GM23338 (cell line): ENCODE measurements at regions not wholly inside any gene's neighbourhood (a gene's known extent, or its start where the extent isn't known, plus 50 kb on each side); places are given as distances from the start of the nearest gene placed in this dataset.

Experiments used
- ATAC-seq: fragments of 200-7000 bp; cut with Tn5 transposase; 3 replicates; pipeline ENCODE4 v1.9.1; 2020
- DNase-seq: peaks from one replicate; pipeline ENCODE4 v3.0.0-alpha.2; 2015; ENCODE audit warnings: low spot score
- H2AFZ ChIP-seq: fragments of 200-600 bp; sonication (generic); 2 replicates; pipeline ENCODE4 v1.8.0; 2016; ENCODE audit warnings: antibody characterized with exemption, mild to moderate bottlenecking, moderate library complexity
- H3F3A ChIP-seq: fragments of 200-600 bp; sonication (generic); replicated peaks from 2 replicates; pipeline ENCODE4 v1.8.0; 2017; ENCODE audit warnings: antibody characterized with exemption, mixed run types, low read depth
- H3K27ac ChIP-seq: fragments of 200-600 bp; sonication (generic); 2 replicates; pipeline ENCODE4 v1.6.1; 2016; ENCODE audit warnings: low read depth
- H3K27me3 ChIP-seq: fragments of 200-600 bp; sonication (generic); 2 replicates; pipeline ENCODE4 v1.8.0; 2016; ENCODE audit warnings: mild to moderate bottlenecking, mixed run types, moderate library complexity; ENCODE audit not compliant: insufficient read depth
- H3K36me3 ChIP-seq: fragments of 200-600 bp; sonication (generic); 2 replicates; pipeline ENCODE4 v1.8.0; 2016; ENCODE audit warnings: mild to moderate bottlenecking; ENCODE audit not compliant: insufficient read depth
- H3K4me1 ChIP-seq: fragments of 200-600 bp; sonication (generic); 2 replicates; pipeline ENCODE4 v1.8.0; 2016; ENCODE audit warnings: mild to moderate bottlenecking, moderate library complexity; ENCODE audit not compliant: insufficient read depth
- H3K4me2 ChIP-seq: fragments of 200-600 bp; sonication (generic); 2 replicates; pipeline ENCODE4 v1.7.1; 2017; ENCODE audit warnings: mixed run types
- H3K4me3 ChIP-seq: fragments of 200-600 bp; sonication (generic); 2 replicates; pipeline ENCODE4 v1.6.1; 2016; ENCODE audit warnings: mixed run types
- H3K79me2 ChIP-seq: fragments of 200-600 bp; sonication (generic); replicated peaks from 2 replicates; pipeline ENCODE4 v1.8.0; 2017; ENCODE audit warnings: mild to moderate bottlenecking; ENCODE audit not compliant: insufficient read depth
- H3K9me2 ChIP-seq: fragments of 200-600 bp; sonication (generic); 2 replicates; pipeline ENCODE4 v1.8.0; 2017; ENCODE audit not compliant: insufficient read depth
- H4K20me1 ChIP-seq: fragments of 200-600 bp; sonication (generic); replicated peaks from 2 replicates; pipeline ENCODE4 v1.8.0; 2017; ENCODE audit warnings: mild to moderate bottlenecking; ENCODE audit not compliant: insufficient read depth
- H3K27ac Mint-ChIP-seq: 2 replicates; pipeline ENCODE4 v1.8.0; 2020; ENCODE audit warnings: inconsistent platforms, mild to moderate bottlenecking, moderate library complexity, mixed read lengths
- H3K27me3 Mint-ChIP-seq: 3 replicates; pipeline ENCODE4 v1.8.0; 2022; ENCODE audit warnings: low read depth, mild to moderate bottlenecking, moderate library complexity, mixed read lengths, inconsistent platforms; ENCODE audit not compliant: insufficient read depth, poor library complexity
- H3K36me3 Mint-ChIP-seq: 3 replicates; pipeline ENCODE4 v1.8.0; 2021; ENCODE audit warnings: low read depth, mild to moderate bottlenecking, inconsistent platforms, moderate library complexity, mixed read lengths
- H3K4me1 Mint-ChIP-seq: 3 replicates; pipeline ENCODE4 v1.8.0; 2020; ENCODE audit warnings: mild to moderate bottlenecking, inconsistent platforms, mixed read lengths
- H3K4me3 Mint-ChIP-seq: 3 replicates; pipeline ENCODE4 v1.8.0; 2021; ENCODE audit warnings: moderate library complexity, mild to moderate bottlenecking, inconsistent platforms, mixed read lengths
- H3K9me3 Mint-ChIP-seq: 3 replicates; pipeline ENCODE4 v1.8.0; 2020; ENCODE audit warnings: moderate library complexity, mild to moderate bottlenecking, inconsistent platforms, mixed read lengths
- CREB1 ChIP-seq: fragments of 250-450 bp; sonication (Bioruptor Pico); IDR thresholded peaks from 2 replicates; pipeline ENCODE4 v1.5.0; 2020; ENCODE audit warnings: low read depth, mild to moderate bottlenecking, moderate library complexity
- CTCF ChIP-seq, 2 experiments: fragments of 200-600 bp in 1 of 2; sonication (generic) in 1 of 2; conservative IDR thresholded peaks; 2 replicates each; pipeline versions ENCODE4 v1.5.1 to v1.6.1; 2016 to 2017; ENCODE audit warnings: antibody characterized with exemption in 2 of 2, low read depth in 2 of 2, mild to moderate bottlenecking in 2 of 2, moderate library complexity in 1 of 2
- ETS1 ChIP-seq: IDR thresholded peaks from 2 replicates; pipeline ENCODE4 v1.6.1; 2016; ENCODE audit warnings: antibody characterized with exemption
- EZH2 ChIP-seq: fragments of 200-600 bp; sonication (generic); IDR thresholded peaks from one replicate; pipeline ENCODE4 v1.8.0; 2017; ENCODE audit warnings: antibody characterized with exemption, mild to moderate bottlenecking, low read depth; ENCODE audit not compliant: unreplicated experiment
- EZH2phosphoT487 ChIP-seq: fragments of 200-600 bp; sonication (generic); IDR thresholded peaks from one replicate; pipeline ENCODE4 v1.8.1; 2018; ENCODE audit warnings: antibody characterized with exemption; ENCODE audit not compliant: unreplicated experiment
- JUNB ChIP-seq: IDR thresholded peaks from one replicate; pipeline ENCODE4 v1.6.1; 2016; ENCODE audit warnings: antibody characterized with exemption; ENCODE audit not compliant: unreplicated experiment
- NANOG ChIP-seq: IDR thresholded peaks from 2 replicates; pipeline ENCODE4 v1.6.1; 2016; ENCODE audit warnings: antibody characterized with exemption, borderline replicate concordance
- POLR2AphosphoS5 ChIP-seq: IDR thresholded peaks from 2 replicates; pipeline ENCODE4 v1.6.1; 2016; ENCODE audit warnings: antibody characterized with exemption, low read depth
- REST ChIP-seq: IDR thresholded peaks from one replicate; pipeline ENCODE4 v1.6.1; 2018; ENCODE audit warnings: antibody characterized with exemption; ENCODE audit not compliant: unreplicated experiment
- STAT1 ChIP-seq: IDR thresholded peaks from one replicate; pipeline ENCODE4 v1.6.1; 2016; ENCODE audit warnings: antibody characterized with exemption; ENCODE audit not compliant: unreplicated experiment
- ZNF114 ChIP-seq: fragments of 250-450 bp; sonication (Bioruptor Pico); IDR thresholded peaks from 2 replicates; pipeline ENCODE4 v1.5.0; 2020; ENCODE audit warnings: mild to moderate bottlenecking, moderate library complexity
- ZNF331 ChIP-seq: fragments of 250-450 bp; sonication (Bioruptor Pico); IDR thresholded peaks from 2 replicates; pipeline ENCODE4 v1.5.0; 2020; ENCODE audit warnings: low read depth, mild to moderate bottlenecking, moderate library complexity
- ZNF462 ChIP-seq: fragments of 250-450 bp; sonication (Bioruptor Pico); IDR thresholded peaks from 2 replicates; pipeline ENCODE4 v1.5.0; 2020; ENCODE audit warnings: mild to moderate bottlenecking, moderate library complexity

- Histone ChIP-seq H3K36me3 (no peaks in the 10 kb centered on the region), H3K27ac (no peak overlapping the region), H3K4me2 (no peak overlapping the region), H2AFZ (peak overlapping the region; percentile 40; the same call in 1 of the 2 replicates), H4K20me1 (no peaks in the 10 kb centered on the region), H3K4me1 (no peaks in the 10 kb centered on the region), H3F3A (no peaks in the 10 kb centered on the region), H3K27me3 (no peaks in the 10 kb centered on the region), H3K4me3 (no peak overlapping the region), H3K79me2 (no peaks in the 10 kb centered on the region), H3K9me2 (peaks cover 2% of the 10 kb centered on the region)
- no peak for TF ChIP-seq EZH2phosphoT487
- TF ChIP-seq STAT1 = no peak
- TF ChIP-seq NANOG = no peak
- no peak for TF ChIP-seq ZNF462 (CRISPR knock-in tag)
- no peak for TF ChIP-seq ZNF331 (CRISPR knock-in tag)
- no peak for TF ChIP-seq CREB1 (CRISPR knock-in tag)
- TF ChIP-seq REST = no peak
- TF ChIP-seq POLR2AphosphoS5 = no peak
- TF ChIP-seq ETS1 = no peak
- no peak for TF ChIP-seq CTCF (conservative IDR thresholded peaks at IDR 0.05; ENCODE audit: low read depth in 2 of 2)
- TF ChIP-seq ZNF114 (CRISPR knock-in tag) = no peak
- no peak for TF ChIP-seq JUNB
- no peak for TF ChIP-seq EZH2
- Mint-ChIP-seq H3K36me3 (no peaks in the 10 kb centered on the region), H3K9me3 (no peaks in the 10 kb centered on the region), H3K27ac (no peak overlapping the region), H3K4me3 (no peak overlapping the region), H3K4me1 (peaks cover 14% of the 10 kb centered on the region), H3K27me3 (peaks cover 2% of the 10 kb centered on the region)
- ATAC-seq = no peak
- DNase-seq = no peak
Observed at GRCh38 chr2:180630756-180631155, 349.6 kb upstream of the UBE2E3 start.
